PFSK-1 (cell line): ENCODE measurements at regions not wholly inside any gene's neighbourhood (a gene's known extent, or its start where the extent isn't known, plus 50 kb on each side); places are given as distances from the start of the nearest gene placed in this dataset.

Experiments used
- SIN3A ChIP-seq: IDR thresholded peaks from 2 replicates; pipeline ENCODE4 v1.6.1; 2012; ENCODE audit warnings: mild to moderate bottlenecking, low read length, moderate library complexity, borderline replicate concordance; ENCODE audit not compliant: insufficient read depth
- TAF1 ChIP-seq: IDR thresholded peaks from 2 replicates; pipeline ENCODE4 v1.6.1; 2012; ENCODE audit warnings: low read length, control low read depth, borderline replicate concordance; ENCODE audit not compliant: insufficient read depth

- no peak for TF ChIP-seq TAF1
- no peak for TF ChIP-seq SIN3A
Measured at GRCh38 chr2:14557111-14557510, 75.4 kb upstream of the LRATD1 start.
